K562 (cell line): ENCODE measurements at regions not wholly inside any gene's neighbourhood (a gene's known extent, or its start where the extent isn't known, plus 50 kb on each side); places are given as distances from the start of the nearest gene placed in this dataset.

Source experiments
- BRD9 ChIP-seq: fragments of 450-650 bp; IDR thresholded peaks from 2 replicates; pipeline ENCODE4 v1.6.1; 2018; ENCODE audit warnings: low read depth; ENCODE audit not compliant: partially characterized antibody
- BRF2 ChIP-seq: IDR thresholded peaks from 3 replicates; pipeline ENCODE4 v1.6.1; 2011; ENCODE audit warnings: borderline replicate concordance, mild to moderate bottlenecking; ENCODE audit not compliant: insufficient read length, insufficient read depth
- CXXC5 ChIP-seq: fragments of 250-450 bp; sonication (Bioruptor Pico); IDR thresholded peaks from 2 replicates; pipeline ENCODE4 v1.8.0; 2022; ENCODE audit warnings: inconsistent platforms, mild to moderate bottlenecking, moderate library complexity
- ESRRB ChIP-seq: fragments of 250-450 bp; sonication (Bioruptor Pico); IDR thresholded peaks from 2 replicates; pipeline ENCODE4 v1.5.0; 2020; ENCODE audit warnings: mild to moderate bottlenecking, moderate library complexity, borderline replicate concordance
- FOXA3 ChIP-seq, 2 experiments: fragments of 450-650 bp in 1 of 2; sonication (generic) in 1 of 2; formaldehyde crosslinking; IDR thresholded peaks in 1 of 2; conservative IDR thresholded peaks in 1 of 2; 2 replicates each; pipeline versions ENCODE4 v1.4.0 to v1.8.0; 2020 to 2022; ENCODE audit warnings: mild to moderate bottlenecking in 2 of 2, missing genetic modification reagents in 1 of 2
- FOXJ2 ChIP-seq: fragments of 200-800 bp; sonication (Bioruptor generic); IDR thresholded peaks from 2 replicates; pipeline ENCODE4 v1.6.1; 2016; ENCODE audit warnings: missing genetic modification characterization, missing compliant biosample characterization
- NCOA4 ChIP-seq: fragments of 450-650 bp; IDR thresholded peaks from 2 replicates; pipeline ENCODE4 v1.6.1; 2018; ENCODE audit warnings: mild to moderate bottlenecking; ENCODE audit not compliant: partially characterized antibody
- PRMT5 ChIP-seq: sonication (generic); formaldehyde crosslinking; IDR thresholded peaks from 2 replicates; pipeline ENCODE4 v1.5.0; 2020; ENCODE audit warnings: missing genetic modification reagents
- SRSF9 ChIP-seq: fragments of 200-400 bp; formaldehyde crosslinking; IDR thresholded peaks from 2 replicates; pipeline ENCODE4 v1.6.1; 2017; ENCODE audit warnings: low read depth, low read length, borderline replicate concordance
- THRA ChIP-seq: fragments of 450-650 bp; IDR thresholded peaks from 2 replicates; pipeline ENCODE4 v1.6.1; 2017; ENCODE audit warnings: mild to moderate bottlenecking, moderate library complexity
- ZBTB40 ChIP-seq, 2 experiments: fragments of 450-650 bp in 1 of 2; sonication (generic) in 1 of 2; formaldehyde crosslinking in 1 of 2; IDR thresholded peaks; 2 replicates each; pipeline versions ENCODE4 v1.7.1 to v1.9.0; 2016 to 2022; ENCODE audit warnings: inconsistent platforms in 1 of 2, mild to moderate bottlenecking in 1 of 2, missing genetic modification reagents in 1 of 2
- ZKSCAN8 ChIP-seq: fragments of 200-800 bp; sonication (Bioruptor generic); IDR thresholded peaks from 2 replicates; pipeline ENCODE4 v1.6.1; 2016; ENCODE audit warnings: missing genetic modification characterization, missing compliant biosample characterization
- ZNF274 ChIP-seq: IDR thresholded peaks from 2 replicates; pipeline ENCODE4 v1.6.1; 2011; ENCODE audit warnings: low read depth, mild to moderate bottlenecking, low read length, moderate library complexity, borderline replicate concordance
- ZNF324 ChIP-seq: fragments of 250-450 bp; sonication (Bioruptor Pico); IDR thresholded peaks from 2 replicates; pipeline ENCODE4 v1.4.0; 2020; ENCODE audit warnings: mild to moderate bottlenecking

GRCh38 chr9:107161338-107161737 lies 121.7 kb upstream of the RAD23B start (continued):
- TF ChIP-seq ZBTB40 (IDR thresholded peaks at IDR 0.05) (no peak), ZBTB40 (CRISPR knock-in tag; IDR thresholded peaks at IDR 0.05) (no peak), ZNF324 (CRISPR knock-in tag) (no peak), ZNF274 (no peak), PRMT5 (CRISPR knock-in tag) (no peak), BRF2 (no peak), ESRRB (CRISPR knock-in tag) (no peak), BRD9 (no peak), FOXA3 (CRISPR knock-in tag; conservative IDR thresholded peaks at IDR 0.05 in 1 of 2, IDR thresholded peaks at IDR 0.05 in 1 of 2) (peak; percentile 56 to 98; a peak in 2 of 4 replicates), ZKSCAN8 (no peak), CXXC5 (CRISPR knock-in tag) (no peak), SRSF9 (no peak), NCOA4 (no peak), FOXJ2 (no peak), THRA (no peak)
